ENCODE measurements at regions not wholly inside any gene's neighbourhood (a gene's known extent, or its start where the extent isn't known, plus 50 kb on each side); places are given as distances from the start of the nearest gene placed in this dataset.
"Not testable (repeated sequence)": the region's sequence is repeated elsewhere in the genome, so short reads cannot be mapped to it uniquely, and the experiment has no call there.

- Histone ChIP-seq H3K36me3 (ENCODE audit: control insufficient read depth in 2 of 2, insufficient read depth in 2 of 2, low read length in 2 of 2) (no peaks in the 10 kb centered on the region), H3K9me3 (ENCODE audit: control insufficient read depth in 2 of 2, low read length in 2 of 2) (no peaks in the 10 kb centered on the region), H3K4me1 (ENCODE audit: control insufficient read depth, insufficient read depth, low read length) (no peaks in the 10 kb centered on the region), H3K27ac (ENCODE audit: low read length) (no peak overlapping the region), H3K27me3 (ENCODE audit: control insufficient read depth in 1 of 2, insufficient read depth in 2 of 2, low read length in 2 of 2) (no peaks in the 10 kb centered on the region), H3K4me3 (ENCODE audit: low read length in 2 of 2) (no peak overlapping the region), H3K9ac (ENCODE audit: low read length in 2 of 2) (no peak overlapping the region)
Measured at GRCh38 chr5:112472614-112473013, 53.5 kb upstream of the EPB41L4A start.

- H3K9ac ChIP-seq (ENCODE audit: low read length in 2 of 2): no peak overlapping the region
- no peaks in the 10 kb centered on the region for H3K4me1 ChIP-seq (ENCODE audit: control insufficient read depth, insufficient read depth, low read length)
- no peaks in the 10 kb centered on the region for H3K9me3 ChIP-seq (ENCODE audit: control insufficient read depth in 2 of 2, low read length in 2 of 2)
- H3K27ac ChIP-seq (ENCODE audit: low read length): no peak overlapping the region
- H3K4me3 ChIP-seq (ENCODE audit: low read length in 2 of 2): no peak overlapping the region
- H3K27me3 ChIP-seq (ENCODE audit: control insufficient read depth in 1 of 2, insufficient read depth in 2 of 2, low read length in 2 of 2): no peaks in the 10 kb centered on the region
- no peaks in the 10 kb centered on the region for H3K36me3 ChIP-seq (ENCODE audit: control insufficient read depth in 2 of 2, insufficient read depth in 2 of 2, low read length in 2 of 2)
Measured at GRCh38 chr5:112473989-112474388, 54.9 kb upstream of the EPB41L4A start.

DNA sequence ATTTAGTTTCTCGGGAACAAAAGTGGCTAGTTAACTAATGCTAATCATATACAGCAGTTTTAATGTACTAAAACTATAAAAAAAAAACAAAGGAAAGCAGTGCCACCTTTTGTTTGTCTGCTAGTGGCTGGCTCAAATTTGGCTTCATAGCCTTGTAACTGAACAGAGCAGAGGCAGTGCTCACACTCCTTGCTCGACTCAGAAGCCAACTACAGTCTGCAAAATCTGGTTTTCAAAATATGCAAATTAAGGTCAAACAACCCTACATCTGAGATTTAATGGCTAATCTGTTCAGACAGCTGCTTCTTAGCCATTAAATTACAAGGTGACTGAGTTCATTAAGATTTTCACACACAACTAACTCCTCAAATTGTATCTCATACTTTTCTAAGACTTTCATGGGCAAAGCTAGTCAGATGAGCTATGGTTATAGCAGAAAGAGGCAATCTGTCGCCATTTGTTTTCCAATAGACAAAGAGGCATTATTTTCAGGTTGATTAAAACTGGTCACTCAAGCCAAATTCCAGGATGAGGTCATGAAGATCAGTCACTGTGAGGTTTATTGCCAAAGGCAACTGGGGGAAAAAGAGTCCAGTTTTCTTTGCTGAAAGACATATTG is 56.8 kb upstream of the EPB41L4A start:
- no peaks in the 10 kb centered on the region for H3K36me3 ChIP-seq (ENCODE audit: control insufficient read depth in 2 of 2, insufficient read depth in 2 of 2, low read length in 2 of 2)
- H3K9me3 ChIP-seq (ENCODE audit: control insufficient read depth in 2 of 2, low read length in 2 of 2): no peaks in the 10 kb centered on the region
- H3K4me3 ChIP-seq (ENCODE audit: low read length in 2 of 2): no peak overlapping the region
- H3K27ac ChIP-seq (ENCODE audit: low read length): no peak overlapping the region
- H3K4me1 ChIP-seq (ENCODE audit: control insufficient read depth, insufficient read depth, low read length): no peaks in the 10 kb centered on the region
- H3K27me3 ChIP-seq (ENCODE audit: control insufficient read depth in 1 of 2, insufficient read depth in 2 of 2, low read length in 2 of 2): no peaks in the 10 kb centered on the region
- H3K9ac ChIP-seq (ENCODE audit: low read length in 2 of 2): no peak overlapping the region

DNA sequence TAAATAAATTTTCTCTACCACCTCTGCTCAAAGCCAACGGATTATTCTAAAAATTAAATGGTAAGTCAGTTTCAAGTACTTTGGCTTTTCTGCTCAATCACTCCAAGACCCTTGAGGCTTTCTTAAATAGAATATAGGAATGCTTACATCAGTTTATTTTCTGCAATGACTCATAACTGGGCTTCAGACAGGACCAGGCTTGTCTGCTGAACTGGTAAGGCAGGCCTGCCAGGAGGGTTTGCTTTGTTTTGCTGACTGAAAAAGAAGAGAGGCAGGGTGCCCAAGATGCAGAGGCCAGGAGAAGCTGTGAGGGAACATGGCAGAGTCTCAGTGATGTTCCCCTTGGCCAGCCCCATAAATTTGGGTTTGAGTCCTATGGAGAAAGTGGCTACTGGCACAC is 60.3 kb upstream of the EPB41L4A start:
- Histone ChIP-seq H3K9ac (ENCODE audit: low read length in 2 of 2) (no peak overlapping the region), H3K4me3 (ENCODE audit: low read length in 2 of 2) (no peak overlapping the region), H3K36me3 (ENCODE audit: control insufficient read depth in 2 of 2, insufficient read depth in 2 of 2, low read length in 2 of 2) (no peaks in the 10 kb centered on the region), H3K4me1 (ENCODE audit: control insufficient read depth, insufficient read depth, low read length) (no peaks in the 10 kb centered on the region), H3K27me3 (ENCODE audit: control insufficient read depth in 1 of 2, insufficient read depth in 2 of 2, low read length in 2 of 2) (no peaks in the 10 kb centered on the region), H3K27ac (ENCODE audit: low read length) (no peak overlapping the region), H3K9me3 (ENCODE audit: control insufficient read depth in 2 of 2, low read length in 2 of 2) (no peaks in the 10 kb centered on the region)

DNA sequence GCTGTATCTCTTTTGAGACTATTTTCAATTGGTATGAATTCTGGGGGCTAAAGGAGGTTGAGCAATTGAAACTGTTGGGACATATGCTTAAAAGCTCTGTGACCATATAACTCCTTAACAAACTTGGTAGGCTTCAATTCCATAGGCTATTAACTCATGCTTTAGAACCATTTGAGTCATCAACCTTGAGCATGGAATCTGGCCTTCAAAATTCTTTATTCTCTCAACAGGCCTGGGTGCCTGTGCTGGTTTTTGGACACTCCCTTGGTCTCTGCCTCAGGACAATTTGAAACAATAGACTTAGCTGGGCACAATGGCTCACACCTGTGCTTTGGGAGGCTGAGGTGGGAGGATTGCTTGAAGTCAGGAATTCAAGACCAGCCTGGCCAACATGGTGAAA is 61.4 kb upstream of the EPB41L4A start:
- H3K4me1 ChIP-seq (ENCODE audit: control insufficient read depth, insufficient read depth, low read length): no peaks in the 10 kb centered on the region
- H3K9me3 ChIP-seq (ENCODE audit: control insufficient read depth in 2 of 2, low read length in 2 of 2): no peaks in the 10 kb centered on the region
- no peak overlapping the region for H3K9ac ChIP-seq (ENCODE audit: low read length in 2 of 2)
- no peak overlapping the region for H3K27ac ChIP-seq (ENCODE audit: low read length)
- no peaks in the 10 kb centered on the region for H3K27me3 ChIP-seq (ENCODE audit: control insufficient read depth in 1 of 2, insufficient read depth in 2 of 2, low read length in 2 of 2)
- no peak overlapping the region for H3K4me3 ChIP-seq (ENCODE audit: low read length in 2 of 2)
- H3K36me3 ChIP-seq (ENCODE audit: control insufficient read depth in 2 of 2, insufficient read depth in 2 of 2, low read length in 2 of 2): no peaks in the 10 kb centered on the region

DNA sequence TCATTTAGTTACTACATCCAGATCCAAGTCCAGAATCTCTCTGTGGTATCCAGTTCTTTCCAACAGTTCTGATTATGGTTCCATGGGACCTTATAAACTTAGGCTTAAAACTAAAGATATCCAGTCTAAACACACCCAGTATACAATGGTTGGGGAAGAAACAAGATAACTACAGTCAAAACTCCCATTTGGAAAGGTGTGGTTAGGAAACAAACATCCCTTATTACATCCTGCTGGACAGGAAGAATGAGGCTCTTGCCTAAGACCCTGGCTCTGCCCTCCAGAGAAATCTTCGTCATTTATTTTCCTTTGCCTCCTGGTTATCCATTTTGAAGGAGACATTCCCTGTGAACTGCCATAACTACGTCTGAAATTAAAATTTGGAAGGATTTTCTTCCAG is 64.6 kb upstream of the EPB41L4A start:
- Histone ChIP-seq H3K9ac (ENCODE audit: low read length in 2 of 2) (no peak overlapping the region), H3K27me3 (ENCODE audit: control insufficient read depth in 1 of 2, insufficient read depth in 2 of 2, low read length in 2 of 2) (no peaks in the 10 kb centered on the region), H3K4me3 (ENCODE audit: low read length in 2 of 2) (no peak overlapping the region), H3K4me1 (ENCODE audit: control insufficient read depth, insufficient read depth, low read length) (peaks cover 6% of the 10 kb centered on the region), H3K27ac (ENCODE audit: low read length) (no peak overlapping the region), H3K9me3 (ENCODE audit: control insufficient read depth in 2 of 2, low read length in 2 of 2) (no peaks in the 10 kb centered on the region), H3K36me3 (ENCODE audit: control insufficient read depth in 2 of 2, insufficient read depth in 2 of 2, low read length in 2 of 2) (no peaks in the 10 kb centered on the region)

GRCh38 chr5:112485934-112486355 is 66.9 kb upstream of the EPB41L4A start:
- Histone ChIP-seq H3K27me3 (ENCODE audit: control insufficient read depth in 1 of 2, insufficient read depth in 2 of 2, low read length in 2 of 2) (no peaks in the 10 kb centered on the region), H3K4me1 (ENCODE audit: control insufficient read depth, insufficient read depth, low read length) (peaks cover 6% of the 10 kb centered on the region), H3K36me3 (ENCODE audit: control insufficient read depth in 2 of 2, insufficient read depth in 2 of 2, low read length in 2 of 2) (no peaks in the 10 kb centered on the region), H3K4me3 (ENCODE audit: low read length in 2 of 2) (no peak overlapping the region), H3K9ac (ENCODE audit: low read length in 2 of 2) (no peak overlapping the region), H3K9me3 (ENCODE audit: control insufficient read depth in 2 of 2, low read length in 2 of 2) (no peaks in the 10 kb centered on the region), H3K27ac (ENCODE audit: low read length) (no peak overlapping the region)

DNA sequence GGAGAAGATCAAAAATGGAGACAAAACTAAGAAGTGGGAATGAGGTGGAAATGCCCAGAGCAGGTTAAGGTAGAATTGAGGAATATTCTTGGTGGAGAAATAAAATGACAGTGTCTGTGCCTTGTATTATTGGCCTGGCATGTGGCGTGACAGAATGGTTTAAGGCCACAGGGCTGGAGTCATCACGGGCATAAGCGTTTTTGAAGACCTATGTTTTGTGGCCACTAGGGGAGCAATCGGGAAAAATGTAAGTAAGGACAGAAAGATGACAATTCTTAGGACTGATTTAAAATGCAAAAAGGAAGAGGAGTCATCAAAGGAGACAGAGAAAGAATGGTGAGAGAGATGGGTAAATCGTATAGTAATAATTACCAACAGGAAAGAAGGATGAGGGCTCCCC is 72.2 kb upstream of the EPB41L4A start:
- H3K4me3 ChIP-seq (ENCODE audit: low read length in 2 of 2): no peak overlapping the region
- H3K27ac ChIP-seq (ENCODE audit: low read length): no peak overlapping the region
- H3K9me3 ChIP-seq (ENCODE audit: control insufficient read depth in 2 of 2, low read length in 2 of 2): no peaks in the 10 kb centered on the region
- H3K27me3 ChIP-seq (ENCODE audit: control insufficient read depth in 1 of 2, insufficient read depth in 2 of 2, low read length in 2 of 2): peaks cover 0 to 2% of the 10 kb centered on the region in 2 donors
- H3K9ac ChIP-seq (ENCODE audit: low read length in 2 of 2): no peak overlapping the region
- no peaks in the 10 kb centered on the region for H3K36me3 ChIP-seq (ENCODE audit: control insufficient read depth in 2 of 2, insufficient read depth in 2 of 2, low read length in 2 of 2)
- no peaks in the 10 kb centered on the region for H3K4me1 ChIP-seq (ENCODE audit: control insufficient read depth, insufficient read depth, low read length)

- Histone ChIP-seq H3K9ac (ENCODE audit: low read length in 2 of 2) (no peak overlapping the region), H3K4me1 (ENCODE audit: control insufficient read depth, insufficient read depth, low read length) (no peaks in the 10 kb centered on the region), H3K4me3 (ENCODE audit: low read length in 2 of 2) (no peak overlapping the region), H3K36me3 (ENCODE audit: control insufficient read depth in 2 of 2, insufficient read depth in 2 of 2, low read length in 2 of 2) (no peaks in the 10 kb centered on the region), H3K9me3 (ENCODE audit: control insufficient read depth in 2 of 2, low read length in 2 of 2) (no peaks in the 10 kb centered on the region), H3K27me3 (ENCODE audit: control insufficient read depth in 1 of 2, insufficient read depth in 2 of 2, low read length in 2 of 2) (peaks cover 0 to 2% of the 10 kb centered on the region in 2 donors), H3K27ac (ENCODE audit: low read length) (no peak overlapping the region)
Measured at GRCh38 chr5:112492291-112492690, 73.2 kb upstream of the EPB41L4A start.

DNA sequence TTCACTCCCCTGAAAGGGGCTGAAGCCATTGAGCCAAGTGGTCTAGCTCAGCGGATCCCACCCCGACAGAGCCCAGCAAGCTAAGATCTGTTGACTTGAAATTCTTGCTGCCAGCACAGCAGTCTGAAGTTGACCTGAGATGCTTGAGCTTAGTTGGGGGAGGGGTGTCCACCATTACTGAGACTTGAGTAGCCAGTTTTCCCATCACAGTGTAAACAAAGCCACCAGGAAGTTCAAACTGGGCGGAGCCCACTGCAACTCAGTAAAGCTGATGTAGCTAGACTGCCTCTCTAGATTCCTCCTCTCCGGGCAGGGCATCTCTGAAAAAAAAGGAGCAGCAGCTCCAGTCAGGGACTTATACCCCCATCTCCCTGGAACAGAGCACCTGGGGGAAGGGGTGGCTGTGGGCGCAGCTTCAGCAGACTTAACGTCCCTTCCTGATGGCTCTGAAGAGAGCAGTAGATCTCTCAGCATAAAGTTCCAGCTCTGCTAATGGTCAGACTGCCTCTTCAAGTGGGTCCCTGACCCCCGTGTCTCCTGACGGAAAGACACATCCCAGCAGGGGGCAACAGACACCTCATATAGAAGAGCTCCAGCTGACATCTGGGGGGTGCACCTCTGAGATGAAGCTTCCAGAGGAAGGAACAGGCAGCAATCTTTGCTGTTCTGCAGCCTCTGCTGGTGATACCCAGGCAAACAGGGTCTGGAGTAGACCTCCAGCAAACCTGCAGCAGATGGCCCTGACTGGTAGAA is 84.8 kb upstream of the EPB41L4A start:
- H3K27me3 ChIP-seq (ENCODE audit: control insufficient read depth in 1 of 2, insufficient read depth in 2 of 2, low read length in 2 of 2); H3K9ac ChIP-seq (ENCODE audit: low read length in 2 of 2); H3K9me3 ChIP-seq (ENCODE audit: control insufficient read depth in 2 of 2, low read length in 2 of 2); H3K4me1 ChIP-seq (ENCODE audit: control insufficient read depth, insufficient read depth, low read length); H3K4me3 ChIP-seq (ENCODE audit: low read length in 2 of 2); H3K36me3 ChIP-seq (ENCODE audit: control insufficient read depth in 2 of 2, insufficient read depth in 2 of 2, low read length in 2 of 2); H3K27ac ChIP-seq (ENCODE audit: low read length): not testable (repeated sequence)

- not testable (repeated sequence) for H3K4me1 ChIP-seq (ENCODE audit: control insufficient read depth, insufficient read depth, low read length); H3K4me3 ChIP-seq (ENCODE audit: low read length in 2 of 2); H3K36me3 ChIP-seq (ENCODE audit: control insufficient read depth in 2 of 2, insufficient read depth in 2 of 2, low read length in 2 of 2)
Measured at GRCh38 chr5:112509097-112509496, 90.0 kb upstream of the EPB41L4A start.

More at GRCh38 chr5:112509097-112509496, 90.0 kb upstream of the EPB41L4A start:
- not testable (repeated sequence) for H3K9me3 ChIP-seq (ENCODE audit: control insufficient read depth in 2 of 2, low read length in 2 of 2); H3K27me3 ChIP-seq (ENCODE audit: control insufficient read depth in 1 of 2, insufficient read depth in 2 of 2, low read length in 2 of 2); H3K27ac ChIP-seq (ENCODE audit: low read length); H3K9ac ChIP-seq (ENCODE audit: low read length in 2 of 2)
